ENCODE measurements at regions not wholly inside any gene's neighbourhood (a gene's known extent, or its start where the extent isn't known, plus 50 kb on each side); places are given as distances from the start of the nearest gene placed in this dataset.

- Histone ChIP-seq H3K4me1 (replicated peaks in 1 of 4; ENCODE audit: control insufficient read depth in 3 of 4, insufficient read depth in 4 of 4, low read length in 3 of 4) (peaks cover 0 to 9% (median 4%) of the 10 kb centered on the region in 4 experiments; a peak in 3 of 7 replicates), H4K5ac (ENCODE audit: insufficient read length, low read depth, low read length) (no peak overlapping the region), H2BK5ac (ENCODE audit: low read depth, low read length) (no peak overlapping the region), H3K4ac (replicated peaks; ENCODE audit: insufficient read length, low read depth, low read length) (no peak overlapping the region), H3K9ac (replicated peaks in 1 of 4; ENCODE audit: extremely low read depth in 1 of 4, low read depth in 3 of 4, low read length in 3 of 4) (no peak overlapping the region), H3K36me3 (ENCODE audit: control insufficient read depth in 2 of 4, insufficient read depth in 4 of 4, low read length in 3 of 4) (no peaks in the 10 kb centered on the region), H2BK120ac (replicated peaks; ENCODE audit: low read depth, low read length) (no peak overlapping the region), H2BK15ac (ENCODE audit: low read length) (no peak overlapping the region), H3K79me2 (ENCODE audit: control insufficient read depth in 1 of 2, insufficient read depth in 2 of 2, low read length in 2 of 2) (no peaks in the 10 kb centered on the region), H3K14ac (ENCODE audit: insufficient read length) (no peak overlapping the region), H4K8ac (ENCODE audit: extremely low read depth, insufficient read depth, low read length) (no peak overlapping the region), H3K4me2 (ENCODE audit: insufficient read depth in 1 of 2, low read depth in 2 of 2, low read length in 2 of 2) (no peak overlapping the region), H2AK5ac (ENCODE audit: low read depth, low read length) (no peak overlapping the region), H3K9me3 (ENCODE audit: insufficient read depth in 2 of 2, low read depth in 1 of 2, low read length in 1 of 2) (no peaks in the 10 kb centered on the region), H2BK20ac (ENCODE audit: low read length) (no peak overlapping the region), H4K20me1 (replicated peaks in 1 of 2; ENCODE audit: control insufficient read depth in 1 of 2, insufficient read depth in 2 of 2, low read length in 2 of 2) (no peaks in the 10 kb centered on the region), H3K23ac (ENCODE audit: insufficient read length) (no peak overlapping the region), H2AFZ (ENCODE audit: low read length) (no peak overlapping the region), H3K23me2 (ENCODE audit: low read depth, low read length) (no peaks in the 10 kb centered on the region), H4K91ac (replicated peaks; ENCODE audit: insufficient read length, low read length) (no peak overlapping the region), H3K4me3 (ENCODE audit: extremely low read depth in 1 of 4, insufficient read depth in 2 of 4, low read depth in 3 of 4, low read length in 4 of 4) (no peak overlapping the region), H3K27me3 (replicated peaks in 1 of 4; ENCODE audit: control insufficient read depth in 3 of 4, extremely low read depth in 1 of 4, insufficient read depth in 3 of 4, low read length in 3 of 4) (no peaks in the 10 kb centered on the region), H3K79me1 (ENCODE audit: low read depth, low read length) (no peaks in the 10 kb centered on the region), H2BK12ac (ENCODE audit: low read depth, low read length) (no peak overlapping the region), H3K27ac (ENCODE audit: low read depth, low read length) (no peak overlapping the region), H3K56ac (replicated peaks; ENCODE audit: insufficient read length, low read depth, low read length) (no peak overlapping the region), H3K18ac (ENCODE audit: extremely low read depth, low read length) (no peak overlapping the region)
- ChIA-PET POLR2A (ENCODE audit: partially characterized antibody) (no interaction called here), CTCF (ENCODE audit: partially characterized antibody) (interaction anchor here (0.6 kb wide), 1 partner anchor 608 kb away, joined by 4 read pairs; no protein-coding TSS in a partner anchor)
- DNase-seq (ENCODE audit: low read depth in 1 of 2, low spot score in 2 of 2) (no peak), FAIRE-seq (no peak)
- WGBS, 2 experiments (ENCODE audit: extremely low coverage in 1 of 2, insufficient coverage in 1 of 2, insufficient read length in 1 of 2, insufficient replicate concordance in 2 of 2, low coverage in 1 of 2, low lambda C conversion rate in 2 of 2, missing lambda C conversion rate in 1 of 2), result 95% methylated on average over 1 of the region's 1 CpG; no CpG with 5 or more reads in 1 of the 2 experiments
- TF ChIP-seq SAP30 (IDR thresholded peaks at IDR 0.05; ENCODE audit: insufficient read depth, insufficient replicate concordance, low read length), result no peak
Observed at GRCh38 chr3:29145360-29145759, 135.5 kb upstream of the RBMS3 start.

Data from H1 (cell line).